GM18861 (cell line): ENCODE measurements at regions not wholly inside any gene's neighbourhood (a gene's known extent, or its start where the extent isn't known, plus 50 kb on each side); places are given as distances from the start of the nearest gene placed in this dataset.
A peak's percentile ranks its signal among the peaks of the same experiment; 100 is the strongest.

ENCODE experiments used
- ATAC-seq: cut with Tn5 transposase; IDR thresholded peaks from one replicate; pipeline ENCODE4 v1.9.1; 2021; ENCODE audit not compliant: unreplicated experiment

- no peak for ATAC-seq
Observed at GRCh38 chr4:41427306-41427882, 110.6 kb upstream of the LIMCH1 start.

GRCh38 chr4:41427931-41428600 lies 109.9 kb upstream of the LIMCH1 start:
- ATAC-seq, result no peak

- ATAC-seq, result no peak
Observed at GRCh38 chr4:41428601-41429279, 109.2 kb upstream of the LIMCH1 start.

- ATAC-seq, result no peak
Observed at GRCh38 chr4:41429280-41429669, 108.7 kb upstream of the LIMCH1 start.

- no peak for ATAC-seq
Observed at GRCh38 chr4:41430792-41431191, 107.2 kb upstream of the LIMCH1 start.

- no peak for ATAC-seq
Observed at GRCh38 chr4:41431276-41431675, 106.7 kb upstream of the LIMCH1 start.

- no peak for ATAC-seq
Observed at GRCh38 chr4:41432219-41432618, 105.7 kb upstream of the LIMCH1 start.

GRCh38 chr4:41432881-41433280 lies 105.1 kb upstream of the LIMCH1 start:
- ATAC-seq, result no peak

- no peak for ATAC-seq
Observed at GRCh38 chr4:41433361-41433760, 104.6 kb upstream of the LIMCH1 start.

GRCh38 chr4:41435510-41435909 lies 102.4 kb upstream of the LIMCH1 start:
- ATAC-seq, result no peak

GRCh38 chr4:41436419-41436818 lies 101.5 kb upstream of the LIMCH1 start:
- no peak for ATAC-seq

GRCh38 chr4:41437111-41437536 lies 100.8 kb upstream of the LIMCH1 start:
- ATAC-seq, result peak; percentile 74

- no peak for ATAC-seq
Observed at GRCh38 chr4:41438931-41439297, 99.0 kb upstream of the LIMCH1 start.

- no peak for ATAC-seq
Observed at GRCh38 chr4:41442810-41443209, 95.1 kb upstream of the LIMCH1 start.

- no peak for ATAC-seq
Observed at GRCh38 chr4:41443340-41444079, 94.4 kb upstream of the LIMCH1 start.

- ATAC-seq, result no peak
Observed at GRCh38 chr4:41446391-41446790, 91.6 kb upstream of the LIMCH1 start.

GRCh38 chr4:41446981-41447725 lies 90.8 kb upstream of the LIMCH1 start:
- no peak for ATAC-seq

GRCh38 chr4:41448934-41449333 lies 89.0 kb upstream of the LIMCH1 start:
- ATAC-seq, result no peak

GRCh38 chr4:41451961-41452360 lies 86.0 kb upstream of the LIMCH1 start:
- ATAC-seq, result no peak

- no peak for ATAC-seq
Observed at GRCh38 chr4:41452484-41453225, 85.3 kb upstream of the LIMCH1 start.
